KMS-11 (cell line): ENCODE measurements at regions not wholly inside any gene's neighbourhood (a gene's known extent, or its start where the extent isn't known, plus 50 kb on each side); places are given as distances from the start of the nearest gene placed in this dataset.

ENCODE experiments used
- H2AFZ ChIP-seq: fragments of 200-600 bp; sonication (generic); 2 replicates; pipeline ENCODE4 v1.6.1; 2016; ENCODE audit warnings: antibody characterized with exemption, mixed run types, low read depth
- H3K27ac ChIP-seq: fragments of 200-600 bp; sonication (generic); 2 replicates; pipeline ENCODE4 v1.6.1; 2016; ENCODE audit warnings: mild to moderate bottlenecking, mixed run types
- H3K27me3 ChIP-seq: fragments of 200-600 bp; sonication (generic); 2 replicates; pipeline ENCODE4 v1.6.1; 2017; ENCODE audit warnings: mild to moderate bottlenecking, low read depth, mixed run types, moderate library complexity; ENCODE audit not compliant: insufficient read depth
- H3K36me3 ChIP-seq: fragments of 200-600 bp; sonication (generic); 2 replicates; pipeline ENCODE4 v1.6.1; 2017; ENCODE audit warnings: mild to moderate bottlenecking, mixed run types; ENCODE audit not compliant: insufficient read depth
- H3K4me1 ChIP-seq: fragments of 200-600 bp; sonication (generic); 2 replicates; pipeline ENCODE4 v1.6.1; 2016; ENCODE audit warnings: mild to moderate bottlenecking, low read depth, mixed run types; ENCODE audit not compliant: poor library complexity, severe bottlenecking
- H3K4me2 ChIP-seq: fragments of 200-600 bp; sonication (generic); 2 replicates; pipeline ENCODE4 v1.7.0; 2016; ENCODE audit warnings: mild to moderate bottlenecking, mixed run types
- H3K4me3 ChIP-seq: fragments of 200-600 bp; sonication (generic); IDR thresholded peaks from 2 replicates; pipeline ENCODE4 v1.6.1; 2017; ENCODE audit warnings: low read depth, low read length, mixed read lengths; ENCODE audit not compliant: insufficient read depth
- H3K79me2 ChIP-seq: fragments of 200-600 bp; sonication (generic); 2 replicates; pipeline ENCODE4 v1.6.1; 2016; ENCODE audit warnings: low read depth, mixed run types; ENCODE audit not compliant: insufficient read depth
- H3K9ac ChIP-seq: fragments of 200-600 bp; sonication (generic); 2 replicates; pipeline ENCODE4 v1.6.1; 2016; ENCODE audit warnings: mild to moderate bottlenecking, mixed run types
- H4K20me1 ChIP-seq: fragments of 200-600 bp; sonication (generic); 2 replicates; pipeline ENCODE4 v1.6.1; 2016; ENCODE audit warnings: mild to moderate bottlenecking, mixed run types; ENCODE audit not compliant: insufficient read depth
- TF ChIP-seq, protein P1 (sequence below): fragments of 200-600 bp; sonication (generic); conservative IDR thresholded peaks from 2 replicates; pipeline ENCODE4 v1.6.1; 2017; ENCODE audit warnings: low read depth, mild to moderate bottlenecking, antibody characterized with exemption, low read length, moderate library complexity, mixed read lengths

DNA sequence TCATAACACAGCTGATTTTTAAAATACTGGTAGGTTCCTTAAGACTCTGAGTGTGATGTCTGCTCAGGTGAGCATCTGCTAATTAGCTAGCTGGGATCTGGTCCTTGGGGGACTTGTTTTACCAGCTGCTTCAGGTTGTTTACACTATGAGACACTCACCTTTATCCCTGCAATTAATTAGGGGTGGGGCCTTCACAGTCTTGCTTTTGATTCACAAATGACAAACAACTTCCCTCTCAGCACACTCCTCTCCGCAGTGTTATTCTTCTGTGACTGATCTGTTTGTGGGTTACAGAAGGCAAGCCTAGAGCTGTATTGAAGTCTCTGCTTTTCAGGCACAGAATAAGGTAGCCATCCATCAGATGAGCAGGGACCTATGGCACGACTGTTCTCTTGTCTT, 62.0 kb upstream of the CD83 start:
- TF ChIP-seq, protein P1, sequence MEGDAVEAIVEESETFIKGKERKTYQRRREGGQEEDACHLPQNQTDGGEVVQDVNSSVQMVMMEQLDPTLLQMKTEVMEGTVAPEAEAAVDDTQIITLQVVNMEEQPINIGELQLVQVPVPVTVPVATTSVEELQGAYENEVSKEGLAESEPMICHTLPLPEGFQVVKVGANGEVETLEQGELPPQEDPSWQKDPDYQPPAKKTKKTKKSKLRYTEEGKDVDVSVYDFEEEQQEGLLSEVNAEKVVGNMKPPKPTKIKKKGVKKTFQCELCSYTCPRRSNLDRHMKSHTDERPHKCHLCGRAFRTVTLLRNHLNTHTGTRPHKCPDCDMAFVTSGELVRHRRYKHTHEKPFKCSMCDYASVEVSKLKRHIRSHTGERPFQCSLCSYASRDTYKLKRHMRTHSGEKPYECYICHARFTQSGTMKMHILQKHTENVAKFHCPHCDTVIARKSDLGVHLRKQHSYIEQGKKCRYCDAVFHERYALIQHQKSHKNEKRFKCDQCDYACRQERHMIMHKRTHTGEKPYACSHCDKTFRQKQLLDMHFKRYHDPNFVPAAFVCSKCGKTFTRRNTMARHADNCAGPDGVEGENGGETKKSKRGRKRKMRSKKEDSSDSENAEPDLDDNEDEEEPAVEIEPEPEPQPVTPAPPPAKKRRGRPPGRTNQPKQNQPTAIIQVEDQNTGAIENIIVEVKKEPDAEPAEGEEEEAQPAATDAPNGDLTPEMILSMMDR = no peak
- Histone ChIP-seq H3K4me2 (no peak overlapping the region), H3K79me2 (no peaks in the 10 kb centered on the region), H4K20me1 (no peaks in the 10 kb centered on the region), H2AFZ (no peak overlapping the region), H3K36me3 (no peaks in the 10 kb centered on the region), H3K27ac (no peak overlapping the region), H3K4me1 (no peaks in the 10 kb centered on the region), H3K4me3 (no peak overlapping the region), H3K9ac (no peak overlapping the region), H3K27me3 (no peaks in the 10 kb centered on the region)

DNA sequence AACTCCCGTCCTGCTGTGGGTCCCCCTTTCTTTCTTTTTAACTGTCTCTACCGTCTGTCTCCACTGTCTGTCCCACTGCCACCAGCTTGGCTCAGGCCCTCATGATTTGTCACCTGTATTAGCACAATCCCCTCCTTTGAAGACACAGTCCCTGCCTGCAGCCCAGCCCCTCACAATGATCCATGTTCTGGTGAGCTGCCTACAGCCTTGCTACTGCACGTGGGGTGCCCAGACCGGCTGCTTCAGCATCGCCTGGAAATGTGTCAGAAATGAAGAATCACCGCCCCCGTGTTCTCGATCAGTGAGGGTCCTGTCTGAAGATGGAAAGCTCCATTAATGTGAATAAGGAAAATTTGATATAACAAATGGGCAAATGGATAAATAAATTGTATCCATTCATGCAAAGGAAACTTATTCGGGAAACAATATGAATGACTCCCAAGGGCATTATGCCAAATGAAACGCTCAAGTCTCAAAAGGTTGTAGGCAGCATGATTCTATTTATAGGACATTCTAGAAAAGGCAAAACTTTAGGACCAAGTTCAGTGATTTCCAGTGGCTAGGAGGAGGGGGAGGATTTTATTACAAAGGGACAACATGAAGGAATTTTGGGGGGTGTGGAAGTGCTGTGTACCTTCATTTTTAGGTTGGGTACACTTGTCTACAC, 59.4 kb upstream of the CD83 start:
- H4K20me1 ChIP-seq = no peaks in the 10 kb centered on the region
- TF ChIP-seq, protein P1 = no peak
- no peak overlapping the region for H3K4me2 ChIP-seq
- no peak overlapping the region for H3K27ac ChIP-seq
- H3K4me1 ChIP-seq = no peaks in the 10 kb centered on the region
- H3K27me3 ChIP-seq = no peaks in the 10 kb centered on the region
- no peak overlapping the region for H3K4me3 ChIP-seq
- no peaks in the 10 kb centered on the region for H3K36me3 ChIP-seq
- no peak overlapping the region for H2AFZ ChIP-seq
- H3K79me2 ChIP-seq = no peaks in the 10 kb centered on the region
- H3K9ac ChIP-seq = no peak overlapping the region

DNA sequence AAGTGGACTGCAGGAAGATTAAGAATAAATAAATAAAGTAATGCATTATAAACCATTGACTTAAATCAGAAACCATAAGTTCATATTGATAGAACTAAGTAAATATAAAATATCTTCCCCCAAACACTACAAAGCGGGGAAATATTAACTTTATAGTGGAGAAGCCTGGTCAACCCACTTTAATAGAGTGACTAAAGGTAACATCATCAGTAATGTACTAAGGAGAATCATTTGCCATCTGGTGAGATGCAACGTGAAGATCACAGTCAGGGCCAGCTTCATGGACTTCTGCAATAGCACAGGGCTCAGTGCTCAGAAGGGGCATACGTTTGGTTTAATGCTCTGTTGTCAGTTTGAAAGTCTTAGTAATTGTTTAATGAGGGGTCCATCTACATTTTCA, 58.8 kb upstream of the CD83 start:
- H3K4me1 ChIP-seq = no peaks in the 10 kb centered on the region

DNA sequence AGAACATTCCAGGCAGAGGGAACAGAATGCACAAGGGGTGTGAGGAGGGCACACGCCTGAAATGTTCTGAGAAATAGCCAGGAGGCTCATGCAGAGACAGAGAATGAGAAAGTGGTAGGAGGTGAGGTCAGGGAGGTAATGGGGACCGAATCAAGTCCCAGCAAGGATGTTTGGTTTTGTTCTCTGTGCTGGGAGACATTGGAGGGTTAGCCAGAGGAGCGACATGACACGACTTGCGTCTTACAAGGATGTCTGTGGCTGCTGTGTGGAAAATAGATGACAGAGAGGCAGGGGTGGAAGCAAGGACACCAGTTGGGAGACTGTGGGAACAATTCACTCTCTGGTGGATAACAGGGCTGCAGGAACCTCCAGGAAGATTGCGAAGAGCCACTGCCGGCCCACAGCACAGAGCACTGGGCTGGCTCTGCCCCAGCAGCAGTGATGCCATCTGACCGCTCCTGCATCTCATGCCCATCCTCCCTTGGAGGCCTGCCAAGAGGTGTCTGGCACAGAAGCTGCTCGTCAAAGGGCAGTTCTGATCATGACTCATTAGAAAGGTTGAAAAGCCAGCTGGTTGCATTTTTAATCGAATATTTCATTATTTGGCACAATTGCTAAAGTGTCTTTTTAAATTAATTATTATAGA, 57.7 kb upstream of the CD83 start:
- Histone ChIP-seq H3K4me2 (no peak overlapping the region), H3K4me1 (no peaks in the 10 kb centered on the region), H3K79me2 (no peaks in the 10 kb centered on the region), H2AFZ (no peak overlapping the region), H3K27me3 (no peaks in the 10 kb centered on the region), H3K4me3 (no peak overlapping the region), H3K27ac (no peak overlapping the region), H3K36me3 (no peaks in the 10 kb centered on the region), H3K9ac (no peak overlapping the region), H4K20me1 (no peaks in the 10 kb centered on the region)
- TF ChIP-seq, protein P1 = no peak

More for the DNA sequence above, 58.8 kb upstream of the CD83 start:
- Histone ChIP-seq H4K20me1 (no peaks in the 10 kb centered on the region), H2AFZ (no peak overlapping the region), H3K4me2 (no peak overlapping the region), H3K36me3 (no peaks in the 10 kb centered on the region), H3K27ac (no peak overlapping the region), H3K4me3 (no peak overlapping the region), H3K9ac (no peak overlapping the region), H3K79me2 (no peaks in the 10 kb centered on the region), H3K27me3 (no peaks in the 10 kb centered on the region)
- TF ChIP-seq, protein P1 = no peak
